IMR-90 (cell line): ENCODE measurements at regions not wholly inside any gene's neighbourhood (a gene's known extent, or its start where the extent isn't known, plus 50 kb on each side); places are given as distances from the start of the nearest gene placed in this dataset.

Experiments
- CTCF ChIP-seq: conservative IDR thresholded peaks from 2 replicates; pipeline ENCODE4 v1.5.1; 2012; ENCODE audit warnings: mild to moderate bottlenecking, low read depth, low read length, improper control_type of control experiment
- SMC3 ChIP-seq: fragments of 150-350 bp; IDR thresholded peaks from 2 replicates; pipeline ENCODE4 v1.6.1; 2016; ENCODE audit warnings: low read depth, mild to moderate bottlenecking, antibody characterized with exemption, low read length, moderate library complexity

GRCh38 chr12:111213561-111213960 lies 155.3 kb downstream of the PHETA1 start:
- no peak for TF ChIP-seq CTCF
- TF ChIP-seq SMC3 = no peak
